ENCODE measurements at regions not wholly inside any gene's neighbourhood (a gene's known extent, or its start where the extent isn't known, plus 50 kb on each side); places are given as distances from the start of the nearest gene placed in this dataset.

GRCh38 chr3:66931291-66931690 is 66.8 kb upstream of the KBTBD8 start:
- TF ChIP-seq ELF4 (IDR thresholded peaks at IDR 0.05) (no peak), TARDBP (IDR thresholded peaks at IDR 0.05) (no peak), ARNT (IDR thresholded peaks at IDR 0.05) (no peak), ZNF384 (IDR thresholded peaks at IDR 0.05) (no peak), FOXK2 (IDR thresholded peaks at IDR 0.05) (no peak), BHLHE40 (IDR thresholded peaks at IDR 0.05; ENCODE audit: borderline replicate concordance) (no peak), FOXM1 (IDR thresholded peaks at IDR 0.05; ENCODE audit: borderline replicate concordance) (no peak), SP1 (IDR thresholded peaks at IDR 0.05) (no peak), SUZ12 (IDR thresholded peaks at IDR 0.05) (no peak), LEF1 (IDR thresholded peaks at IDR 0.05; ENCODE audit: borderline replicate concordance) (no peak), HDGF (IDR thresholded peaks at IDR 0.05; ENCODE audit: borderline replicate concordance) (no peak)
